Uterus (tissue), 3 donors: ENCODE measurements at regions not wholly inside any gene's neighbourhood (a gene's known extent, or its start where the extent isn't known, plus 50 kb on each side); places are given as distances from the start of the nearest gene placed in this dataset.

Experiments
- DNase-seq, 2 donors: peaks; one replicate each; pipeline ENCODE4 v3.0.0-alpha.2; 2019 to 2020
- H3K27ac ChIP-seq, 2 donors: fragments of 200-600 bp; sonication (generic); 1 replicate in 1 of 2; 2 replicates in 1 of 2; pipeline ENCODE4 v1.5.1; 2016 to 2018
- H3K27me3 ChIP-seq, 2 donors: fragments of 200-600 bp; sonication (generic); one replicate each; pipeline ENCODE4 v1.5.1; 2018 to 2019; ENCODE audit warnings: control low read depth in 1 of 2
- H3K36me3 ChIP-seq, 2 donors: fragments of 200-600 bp; sonication (generic); one replicate each; pipeline ENCODE4 v1.5.1; 2019; ENCODE audit warnings: control low read depth in 1 of 2
- H3K4me1 ChIP-seq, 2 donors: fragments of 200-600 bp; sonication (generic); one replicate each; pipeline ENCODE4 v1.5.1; 2018 to 2019; ENCODE audit warnings: control low read depth in 1 of 2
- H3K4me3 ChIP-seq, 2 donors: fragments of 200-600 bp; sonication (generic); 1 replicate in 1 of 2; 2 replicates in 1 of 2; pipeline ENCODE4 v1.5.1; 2018 to 2019; ENCODE audit warnings: mild to moderate bottlenecking in 1 of 2
- H3K9me3 ChIP-seq, 2 donors: fragments of 200-600 bp; sonication (generic); one replicate each; pipeline ENCODE4 v1.5.1; 2019; ENCODE audit warnings: control low read depth in 1 of 2
- POLR2A ChIP-seq, 2 donors: fragments of 450-650 bp; IDR thresholded peaks; one replicate each; pipeline ENCODE4 v1.6.1; 2016; ENCODE audit warnings: antibody characterized with exemption in 2 of 2, mild to moderate bottlenecking in 1 of 2, moderate library complexity in 1 of 2
- intact Hi-C: fragments of 100-400 bp; cut with DNase I; formaldehyde crosslinking; loops from one replicate; pipeline ENCODE4 v1.15.1; 2023; ENCODE audit warnings: low total_unique reads
- TF ChIP-seq, protein P1 (sequence below), 4 experiments: fragments of 200-600 bp in 2 of 4; fragments of 450-650 bp in 2 of 4; sonication (generic) in 2 of 4; IDR thresholded peaks; one replicate each; pipeline ENCODE4 v1.5.1; 2016 to 2019; ENCODE audit warnings: antibody characterized with exemption in 4 of 4, mild to moderate bottlenecking in 2 of 4, moderate library complexity in 1 of 4
- donor health status: DM: yes; HTN: yes; CAD: no.

- Histone ChIP-seq H3K36me3 (no peaks in the 10 kb centered on the region), H3K9me3 (no peaks in the 10 kb centered on the region), H3K27ac (no peak overlapping the region), H3K4me3 (no peak overlapping the region), H3K4me1 (no peaks in the 10 kb centered on the region), H3K27me3 (no peaks in the 10 kb centered on the region)
- intact Hi-C loops = no loop called here
- no peak for DNase-seq
- TF ChIP-seq POLR2A (IDR thresholded peaks at IDR 0.05) = no peak
- TF ChIP-seq, protein P1, sequence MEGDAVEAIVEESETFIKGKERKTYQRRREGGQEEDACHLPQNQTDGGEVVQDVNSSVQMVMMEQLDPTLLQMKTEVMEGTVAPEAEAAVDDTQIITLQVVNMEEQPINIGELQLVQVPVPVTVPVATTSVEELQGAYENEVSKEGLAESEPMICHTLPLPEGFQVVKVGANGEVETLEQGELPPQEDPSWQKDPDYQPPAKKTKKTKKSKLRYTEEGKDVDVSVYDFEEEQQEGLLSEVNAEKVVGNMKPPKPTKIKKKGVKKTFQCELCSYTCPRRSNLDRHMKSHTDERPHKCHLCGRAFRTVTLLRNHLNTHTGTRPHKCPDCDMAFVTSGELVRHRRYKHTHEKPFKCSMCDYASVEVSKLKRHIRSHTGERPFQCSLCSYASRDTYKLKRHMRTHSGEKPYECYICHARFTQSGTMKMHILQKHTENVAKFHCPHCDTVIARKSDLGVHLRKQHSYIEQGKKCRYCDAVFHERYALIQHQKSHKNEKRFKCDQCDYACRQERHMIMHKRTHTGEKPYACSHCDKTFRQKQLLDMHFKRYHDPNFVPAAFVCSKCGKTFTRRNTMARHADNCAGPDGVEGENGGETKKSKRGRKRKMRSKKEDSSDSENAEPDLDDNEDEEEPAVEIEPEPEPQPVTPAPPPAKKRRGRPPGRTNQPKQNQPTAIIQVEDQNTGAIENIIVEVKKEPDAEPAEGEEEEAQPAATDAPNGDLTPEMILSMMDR (IDR thresholded peaks at IDR 0.05) = no peak
Observed at GRCh38 chr6:22959571-22959970, 390.2 kb downstream of the HDGFL1 start.

GRCh38 chr6:22964334-22964733 lies 395.0 kb downstream of the HDGFL1 start:
- H3K27me3 ChIP-seq = no peaks in the 10 kb centered on the region
- H3K9me3 ChIP-seq = no peaks in the 10 kb centered on the region
- H3K4me3 ChIP-seq = no peak overlapping the region
- H3K36me3 ChIP-seq = no peaks in the 10 kb centered on the region
- H3K4me1 ChIP-seq = no peaks in the 10 kb centered on the region
- intact Hi-C loops = no loop called here
- no peak for DNase-seq
- no peak overlapping the region for H3K27ac ChIP-seq
- TF ChIP-seq POLR2A (IDR thresholded peaks at IDR 0.05) = no peak
- TF ChIP-seq, protein P1 (IDR thresholded peaks at IDR 0.05) = no peak

DNA sequence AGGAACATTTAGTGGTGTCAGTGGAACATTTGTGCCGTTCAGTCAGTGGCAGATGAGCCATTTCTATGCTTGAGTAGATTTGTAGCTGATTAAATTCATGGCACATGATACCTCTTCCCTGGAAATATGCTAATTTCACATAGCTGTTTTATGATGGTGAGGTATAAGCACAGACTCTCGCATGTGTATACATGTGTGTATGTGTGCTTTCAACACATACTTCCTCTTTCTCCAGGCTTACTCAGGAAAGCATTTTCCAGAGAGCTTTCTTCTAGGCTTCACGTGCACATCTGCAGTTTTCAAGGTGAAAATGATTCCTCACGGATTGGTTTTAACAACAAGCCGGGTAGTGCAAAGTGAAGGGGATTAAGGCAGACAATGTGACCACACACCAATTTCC lies 396.5 kb downstream of the HDGFL1 start:
- TF ChIP-seq, protein P1 (IDR thresholded peaks at IDR 0.05) = no peak
- no peak for TF ChIP-seq POLR2A (IDR thresholded peaks at IDR 0.05)
- no peak for DNase-seq
- intact Hi-C loops = no loop called here
- H3K9me3 ChIP-seq = no peaks in the 10 kb centered on the region
- no peak overlapping the region for H3K4me3 ChIP-seq
- no peaks in the 10 kb centered on the region for H3K4me1 ChIP-seq
- no peak overlapping the region for H3K27ac ChIP-seq
- no peaks in the 10 kb centered on the region for H3K36me3 ChIP-seq
- H3K27me3 ChIP-seq = no peaks in the 10 kb centered on the region

- no peak for TF ChIP-seq POLR2A (IDR thresholded peaks at IDR 0.05)
- TF ChIP-seq, protein P1 (IDR thresholded peaks at IDR 0.05) = no peak
- Histone ChIP-seq H3K4me1 (no peaks in the 10 kb centered on the region), H3K27me3 (no peaks in the 10 kb centered on the region), H3K36me3 (no peaks in the 10 kb centered on the region), H3K27ac (no peak overlapping the region), H3K4me3 (no peak overlapping the region), H3K9me3 (no peaks in the 10 kb centered on the region)
- DNase-seq = no peak
- intact Hi-C loops = no loop called here
Observed at GRCh38 chr6:22966691-22967422, 397.5 kb downstream of the HDGFL1 start.

GRCh38 chr6:22970004-22970403 lies 400.6 kb downstream of the HDGFL1 start:
- intact Hi-C loops = no loop called here
- no peak for DNase-seq
- no peaks in the 10 kb centered on the region for H3K9me3 ChIP-seq
- H3K4me3 ChIP-seq = no peak overlapping the region
- H3K27ac ChIP-seq = no peak overlapping the region
- no peaks in the 10 kb centered on the region for H3K4me1 ChIP-seq
- no peaks in the 10 kb centered on the region for H3K36me3 ChIP-seq
- H3K27me3 ChIP-seq = no peaks in the 10 kb centered on the region
- TF ChIP-seq, protein P1 (IDR thresholded peaks at IDR 0.05) = no peak
- no peak for TF ChIP-seq POLR2A (IDR thresholded peaks at IDR 0.05)
